ENCODE measurements at regions not wholly inside any gene's neighbourhood (a gene's known extent, or its start where the extent isn't known, plus 50 kb on each side); places are given as distances from the start of the nearest gene placed in this dataset.

GRCh38 chr1:242641461-242641860 lies 117.0 kb upstream of the PLD5 start (continued):
- TF ChIP-seq JUND (IDR thresholded peaks at IDR 0.05): no peak
- no peak for TF ChIP-seq CBX3 (IDR thresholded peaks at IDR 0.05; ENCODE audit: low read depth)
- no peak for TF ChIP-seq ZFX (IDR thresholded peaks at IDR 0.05)
- no peak for TF ChIP-seq EGR1 (IDR thresholded peaks at IDR 0.05; ENCODE audit: low read depth)
- TF ChIP-seq RAD21 (IDR thresholded peaks at IDR 0.05; ENCODE audit: low read depth): no peak
- TF ChIP-seq TCF7L2 (IDR thresholded peaks at IDR 0.05; ENCODE audit: borderline replicate concordance, extremely low read depth, insufficient read depth, insufficient read length): no peak
- no peak for TF ChIP-seq SRF (IDR thresholded peaks at IDR 0.05; ENCODE audit: low read depth)
- TF ChIP-seq SP1 (IDR thresholded peaks at IDR 0.05; ENCODE audit: low read depth): no peak

- H3K4me3 ChIP-seq (replicated peaks in 1 of 2; ENCODE audit: low read depth in 1 of 2, low read length in 2 of 2): no peak overlapping the region
- intact Hi-C loops (cut with micrococcal nuclease): no loop called here
- no peak for ATAC-seq
- H3K9me2 ChIP-seq (ENCODE audit: insufficient read depth): no peaks in the 10 kb centered on the region
- no peaks in the 10 kb centered on the region for H3K9me3 ChIP-seq (ENCODE audit: control insufficient read depth in 1 of 2, insufficient read depth in 1 of 2, low read depth in 1 of 2, low read length in 2 of 2)
- TF ChIP-seq EZH2phosphoT487 (IDR thresholded peaks at IDR 0.05; ENCODE audit: borderline replicate concordance): no peak
- no peak for TF ChIP-seq EZH2 (IDR thresholded peaks at IDR 0.05)
- TF ChIP-seq ELF1 (IDR thresholded peaks at IDR 0.05; ENCODE audit: borderline replicate concordance, low read depth): no peak
- no peak for TF ChIP-seq EGR1 (IDR thresholded peaks at IDR 0.05; ENCODE audit: low read depth)
- TF ChIP-seq CEBPB (IDR thresholded peaks at IDR 0.05; ENCODE audit: low read depth): no peak
- H4K20me1 ChIP-seq (ENCODE audit: insufficient read depth): no peaks in the 10 kb centered on the region
- H2AFZ ChIP-seq (ENCODE audit: low read depth, low read length, poor library complexity, severe bottlenecking): no peak overlapping the region
- no TSS peak for BruUV-seq (replicated peaks)
- no peak for DNase-seq (ENCODE audit: low read depth, low spot score)
- CTCF ChIA-PET: no interaction called here
- H3K4me2 ChIP-seq (ENCODE audit: low read length): no peak overlapping the region
- RAD21 ChIA-PET (ENCODE audit: low non-redundant PET in 1 of 2, low total read pairs in 2 of 2, uncharacterized antibody in 2 of 2, unreplicated experiment in 2 of 2): no interaction called here
- no peaks in the 10 kb centered on the region for H3K36me3 ChIP-seq (ENCODE audit: control insufficient read depth in 1 of 2, insufficient read depth in 2 of 2, low read length in 2 of 2)
- no peak overlapping the region for H3K9ac ChIP-seq (ENCODE audit: low read length)
- no peak overlapping the region for H3K27ac ChIP-seq (ENCODE audit: low read depth, low read length)
- no peaks in the 10 kb centered on the region for H3K27me3 ChIP-seq (ENCODE audit: insufficient read depth, low read length)
- no peaks in the 10 kb centered on the region for H3K79me2 ChIP-seq (ENCODE audit: insufficient read depth, low read length)
- H3K4me1 ChIP-seq (ENCODE audit: control insufficient read depth in 1 of 2, insufficient read depth in 2 of 2, low read length in 2 of 2): no peaks in the 10 kb centered on the region
- POLR2A ChIA-PET: no interaction called here
Measured at GRCh38 chr1:242639104-242639503, 114.6 kb upstream of the PLD5 start.

GRCh38 chr1:242634732-242635131 lies 110.2 kb upstream of the PLD5 start:
- Histone ChIP-seq H3K27me3 (ENCODE audit: insufficient read depth, low read length) (no peaks in the 10 kb centered on the region), H4K20me1 (ENCODE audit: insufficient read depth) (no peaks in the 10 kb centered on the region), H3K4me3 (replicated peaks in 1 of 2; ENCODE audit: low read depth in 1 of 2, low read length in 2 of 2) (no peak overlapping the region), H3K79me2 (ENCODE audit: insufficient read depth, low read length) (no peaks in the 10 kb centered on the region), H3K9me3 (ENCODE audit: control insufficient read depth in 1 of 2, insufficient read depth in 1 of 2, low read depth in 1 of 2, low read length in 2 of 2) (peaks cover 0 to 2% of the 10 kb centered on the region in 2 experiments; a peak in 1 of 4 replicates), H3K9ac (ENCODE audit: low read length) (no peak overlapping the region), H2AFZ (ENCODE audit: low read depth, low read length, poor library complexity, severe bottlenecking) (no peak overlapping the region), H3K9me2 (ENCODE audit: insufficient read depth) (no peaks in the 10 kb centered on the region), H3K4me1 (ENCODE audit: control insufficient read depth in 1 of 2, insufficient read depth in 2 of 2, low read length in 2 of 2) (no peaks in the 10 kb centered on the region), H3K27ac (ENCODE audit: low read depth, low read length) (no peak overlapping the region), H3K36me3 (ENCODE audit: control insufficient read depth in 1 of 2, insufficient read depth in 2 of 2, low read length in 2 of 2) (no peaks in the 10 kb centered on the region), H3K4me2 (ENCODE audit: low read length) (no peak overlapping the region)
- ATAC-seq: no peak
- ChIA-PET POLR2A (no interaction called here), RAD21 (ENCODE audit: low non-redundant PET in 1 of 2, low total read pairs in 2 of 2, uncharacterized antibody in 2 of 2, unreplicated experiment in 2 of 2) (no interaction called here), CTCF (no interaction called here)
- no TSS peak for BruUV-seq (replicated peaks)
- intact Hi-C loops (cut with micrococcal nuclease): no loop called here
- DNase-seq (ENCODE audit: low read depth, low spot score): no peak
- TF ChIP-seq CEBPB (IDR thresholded peaks at IDR 0.05; ENCODE audit: low read depth): no peak
- TF ChIP-seq SRF (IDR thresholded peaks at IDR 0.05; ENCODE audit: low read depth): no peak
- no peak for TF ChIP-seq ZNF274 (IDR thresholded peaks at IDR 0.05; ENCODE audit: low read depth, low read length)
- no peak for TF ChIP-seq EZH2 (IDR thresholded peaks at IDR 0.05)
- TF ChIP-seq ZBTB33 (IDR thresholded peaks at IDR 0.05; ENCODE audit: extremely low read depth, insufficient replicate concordance, low read length): no peak
- no peak for TF ChIP-seq REST (IDR thresholded peaks at IDR 0.05; ENCODE audit: low read depth)
- no peak for TF ChIP-seq TCF7L2 (IDR thresholded peaks at IDR 0.05; ENCODE audit: borderline replicate concordance, extremely low read depth, insufficient read depth, insufficient read length)
- no peak for TF ChIP-seq EZH2phosphoT487 (IDR thresholded peaks at IDR 0.05; ENCODE audit: borderline replicate concordance)
- no peak for TF ChIP-seq ELF1 (IDR thresholded peaks at IDR 0.05; ENCODE audit: borderline replicate concordance, low read depth)
